Astrocyte of the spinal cord (primary cell): ENCODE measurements at regions not wholly inside any gene's neighbourhood (a gene's known extent, or its start where the extent isn't known, plus 50 kb on each side); places are given as distances from the start of the nearest gene placed in this dataset.

Source experiments
- DNase-seq: peaks from one replicate; pipeline ENCODE4 v3.0.0; 2011; ENCODE audit warnings: low read depth, low spot score
- H3K4me3 ChIP-seq: 2 replicates; pipeline ENCODE4 v1.5.1; 2011; ENCODE audit warnings: low read depth, mild to moderate bottlenecking, low read length, moderate library complexity
- in situ Hi-C: cut with HindIII; loops from 2 replicates; pipeline ENCODE4 v1.10.0; 2017; ENCODE audit warnings: low sequenced_read_pairs
- TF ChIP-seq, protein P1 (sequence below): IDR thresholded peaks from 2 replicates; pipeline ENCODE4 v1.5.1; 2012; ENCODE audit warnings: low read depth, mild to moderate bottlenecking, low read length, inconsistent platforms

DNA sequence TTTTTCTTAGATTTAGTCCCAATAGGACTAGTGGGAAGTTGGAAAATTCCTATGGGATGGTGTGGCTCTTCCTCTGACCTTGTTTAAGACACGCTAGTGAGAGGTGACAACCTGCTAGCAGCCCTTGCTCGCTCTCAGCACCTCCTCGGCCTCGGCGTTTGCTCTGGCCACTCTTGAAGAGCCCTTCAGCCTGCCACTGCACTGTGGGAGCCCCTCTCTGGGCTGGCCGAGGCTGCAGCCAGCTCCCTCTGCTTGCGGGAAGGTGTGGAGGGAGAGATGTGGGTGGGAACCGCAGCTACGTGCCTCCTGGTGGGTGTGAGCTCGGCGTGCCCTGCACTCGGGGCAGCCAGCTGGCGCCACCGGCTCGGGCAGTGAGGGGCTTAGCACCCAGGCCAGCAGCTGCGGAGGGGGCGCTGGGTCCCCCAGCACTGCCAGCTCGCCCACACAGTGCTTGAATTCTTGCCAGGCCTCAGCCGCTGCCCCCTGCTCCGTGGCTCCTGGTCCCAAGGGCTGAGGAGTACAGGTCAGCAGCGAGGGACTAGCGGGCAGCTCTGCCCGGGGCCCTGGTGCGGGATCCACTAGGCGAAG lies 254.5 kb upstream of the ANKRD55 start:
- no peak for DNase-seq

DNA sequence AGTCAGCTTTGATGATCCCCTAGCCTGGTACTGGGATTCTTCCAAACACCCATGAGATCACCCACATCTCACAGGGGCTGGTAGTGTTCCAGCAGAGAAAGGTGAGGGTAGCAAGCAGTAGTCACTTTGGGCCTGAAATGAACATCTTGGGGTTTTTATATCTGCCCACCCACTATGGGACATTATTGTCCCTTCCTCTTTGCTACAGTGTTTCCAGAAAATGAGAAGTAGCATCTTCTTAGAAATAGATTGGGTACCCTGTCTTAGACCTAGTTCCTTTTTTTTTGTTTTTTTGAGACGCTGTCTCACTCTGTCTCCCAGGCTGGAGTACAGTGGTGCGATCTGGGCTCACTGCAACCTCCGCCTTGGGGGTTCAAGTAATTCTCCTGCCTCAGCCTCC lies 249.2 kb upstream of the ANKRD55 start:
- TF ChIP-seq, protein P1, sequence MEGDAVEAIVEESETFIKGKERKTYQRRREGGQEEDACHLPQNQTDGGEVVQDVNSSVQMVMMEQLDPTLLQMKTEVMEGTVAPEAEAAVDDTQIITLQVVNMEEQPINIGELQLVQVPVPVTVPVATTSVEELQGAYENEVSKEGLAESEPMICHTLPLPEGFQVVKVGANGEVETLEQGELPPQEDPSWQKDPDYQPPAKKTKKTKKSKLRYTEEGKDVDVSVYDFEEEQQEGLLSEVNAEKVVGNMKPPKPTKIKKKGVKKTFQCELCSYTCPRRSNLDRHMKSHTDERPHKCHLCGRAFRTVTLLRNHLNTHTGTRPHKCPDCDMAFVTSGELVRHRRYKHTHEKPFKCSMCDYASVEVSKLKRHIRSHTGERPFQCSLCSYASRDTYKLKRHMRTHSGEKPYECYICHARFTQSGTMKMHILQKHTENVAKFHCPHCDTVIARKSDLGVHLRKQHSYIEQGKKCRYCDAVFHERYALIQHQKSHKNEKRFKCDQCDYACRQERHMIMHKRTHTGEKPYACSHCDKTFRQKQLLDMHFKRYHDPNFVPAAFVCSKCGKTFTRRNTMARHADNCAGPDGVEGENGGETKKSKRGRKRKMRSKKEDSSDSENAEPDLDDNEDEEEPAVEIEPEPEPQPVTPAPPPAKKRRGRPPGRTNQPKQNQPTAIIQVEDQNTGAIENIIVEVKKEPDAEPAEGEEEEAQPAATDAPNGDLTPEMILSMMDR: no peak
- in situ Hi-C loops: no loop called here
- no peak overlapping the region for H3K4me3 ChIP-seq
- no peak for DNase-seq

More for the DNA sequence above, 254.5 kb upstream of the ANKRD55 start:
- no peak overlapping the region for H3K4me3 ChIP-seq
- in situ Hi-C loops: no loop called here
- TF ChIP-seq, protein P1: no peak

DNA sequence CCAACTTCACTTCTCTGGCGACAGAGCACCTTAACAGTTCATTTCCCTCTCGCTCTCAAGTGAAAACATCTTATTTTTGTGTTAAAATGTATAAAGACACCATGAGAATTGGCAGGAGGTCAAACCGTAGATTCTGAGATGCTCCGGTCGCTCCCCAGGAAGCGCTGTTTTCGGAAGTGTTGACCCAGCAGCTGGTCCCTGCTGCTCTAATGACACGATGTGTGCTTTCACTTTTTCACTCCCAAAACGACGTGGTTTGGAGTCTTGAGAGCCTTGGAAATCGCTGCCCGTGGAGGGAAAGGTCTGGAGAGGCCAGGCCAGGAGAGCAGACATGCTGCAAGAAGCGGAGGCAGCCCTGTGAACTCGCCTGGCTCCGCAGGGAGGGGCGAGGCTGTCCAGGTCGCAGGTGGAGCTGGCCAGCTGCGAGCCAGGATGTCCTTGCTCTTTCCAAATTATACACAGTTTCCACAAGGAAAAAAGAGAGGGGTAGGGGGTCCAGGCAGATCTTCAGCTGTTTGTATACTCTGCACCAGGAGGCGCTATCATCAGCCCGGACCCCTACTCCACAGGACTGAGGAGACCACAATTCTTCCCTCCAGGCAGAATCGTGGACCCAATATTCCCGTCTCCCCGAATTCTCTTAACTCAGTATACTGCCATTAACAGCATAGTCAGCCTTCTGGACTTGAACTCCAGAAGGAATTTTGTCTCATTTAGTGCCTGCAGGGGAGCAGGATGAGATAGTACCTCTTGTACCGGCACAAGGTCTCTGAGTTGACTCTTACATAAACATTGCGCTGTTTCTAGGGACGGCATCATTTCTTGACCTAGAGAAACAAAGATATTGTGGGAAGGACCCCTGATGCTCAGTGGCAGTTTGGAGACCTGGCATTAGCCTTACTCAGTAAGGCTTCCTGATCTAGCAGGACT lies 248.6 kb upstream of the ANKRD55 start:
- TF ChIP-seq, protein P1: peak; percentile 51
- in situ Hi-C loops: no loop called here
- H3K4me3 ChIP-seq: peak overlapping the region; percentile 55
- peak; percentile 64 for DNase-seq

DNA sequence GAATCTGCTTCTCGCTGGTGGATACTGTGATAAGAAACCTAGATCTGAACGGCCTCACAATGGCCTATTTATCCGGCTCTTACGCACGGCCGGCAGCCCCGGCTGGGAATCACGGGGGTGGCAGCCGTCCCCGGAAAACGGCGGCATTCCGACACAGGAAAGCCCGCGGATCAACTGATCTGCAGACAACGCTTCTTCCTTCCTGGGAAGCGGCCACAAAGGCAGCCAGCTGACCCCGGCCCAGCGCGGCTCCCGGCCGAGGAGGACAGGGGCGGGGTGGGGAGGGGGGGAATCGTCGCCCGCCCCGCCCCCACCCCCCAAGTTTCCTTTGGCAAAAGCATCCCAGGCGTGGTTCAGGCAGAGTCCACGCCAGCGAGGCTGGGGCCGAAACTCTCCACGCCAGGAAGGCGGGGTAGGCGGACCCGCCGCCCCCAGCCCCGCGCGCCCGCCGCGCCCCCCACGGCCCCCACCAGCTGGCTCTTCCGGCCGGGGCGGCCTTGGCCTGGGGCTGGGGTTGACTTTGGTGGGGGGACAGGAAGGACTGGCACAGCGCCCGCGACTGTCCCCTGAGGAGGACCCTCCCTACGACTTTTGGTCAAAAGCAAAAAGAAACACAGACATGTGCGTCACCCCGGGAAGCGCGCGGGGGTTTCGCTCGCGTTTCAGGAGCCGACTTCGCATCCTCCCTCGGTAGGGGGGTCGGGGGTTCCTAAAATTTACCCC lies 247.7 kb upstream of the ANKRD55 start:
- peak overlapping the region; percentile 55 for H3K4me3 ChIP-seq
- in situ Hi-C loops: no loop called here
- TF ChIP-seq, protein P1: no peak
- peak; percentile 72 for DNase-seq

DNA sequence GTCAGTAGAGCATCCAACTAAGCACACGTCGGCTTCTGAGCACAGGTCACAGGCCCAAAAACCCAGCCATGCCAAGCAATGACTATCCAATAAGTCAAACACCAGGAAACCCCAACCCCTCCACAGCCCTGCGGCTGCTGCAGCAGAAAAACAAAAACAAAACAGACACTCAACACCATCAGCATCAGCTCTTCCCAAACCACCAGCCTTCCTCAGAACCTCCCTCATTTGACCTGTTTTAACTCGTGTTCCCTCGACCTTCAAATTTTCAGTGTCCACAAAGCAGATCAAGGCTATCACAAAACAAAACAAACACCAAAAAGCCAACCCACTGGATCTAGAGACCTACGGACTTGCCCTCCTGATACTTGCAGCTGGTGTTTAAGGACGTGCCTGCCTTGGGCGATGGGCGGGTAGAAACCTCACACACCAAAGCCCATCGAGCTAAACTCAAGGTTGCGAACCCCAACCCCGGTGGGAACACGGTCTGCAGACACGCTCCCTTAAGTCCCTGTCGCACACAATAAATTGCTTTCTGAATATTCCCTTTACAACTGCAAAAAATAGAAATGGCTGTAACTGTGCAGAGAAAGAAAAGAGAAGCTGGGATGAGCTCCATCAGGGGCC lies 247.1 kb upstream of the ANKRD55 start:
- TF ChIP-seq, protein P1: no peak
- H3K4me3 ChIP-seq: peak overlapping the region; percentile 55
- in situ Hi-C loops: no loop called here
- peak; percentile 20 for DNase-seq

DNA sequence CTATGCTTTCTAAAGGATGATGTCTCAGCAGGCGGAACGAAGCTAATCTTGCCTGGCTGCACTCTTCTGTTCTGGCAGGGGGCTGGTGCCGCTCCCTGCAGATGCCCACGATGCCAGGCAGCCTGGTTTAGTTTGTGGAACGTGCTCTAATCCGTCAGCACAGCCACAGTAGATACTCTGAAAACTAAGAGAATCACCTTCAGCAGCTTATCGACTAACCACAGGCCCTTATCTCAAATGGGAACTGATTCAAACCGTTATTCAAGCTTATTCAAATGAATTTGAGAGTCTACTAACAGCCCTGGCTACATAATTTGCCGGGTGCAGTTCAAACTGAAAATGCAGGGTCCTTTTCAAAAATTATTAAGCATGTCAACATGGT lies 246.6 kb upstream of the ANKRD55 start:
- TF ChIP-seq, protein P1: no peak
- DNase-seq: no peak
- H3K4me3 ChIP-seq: no peak overlapping the region
- in situ Hi-C loops: no loop called here
